ENCODE measurements at regions not wholly inside any gene's neighbourhood (a gene's known extent, or its start where the extent isn't known, plus 50 kb on each side); places are given as distances from the start of the nearest gene placed in this dataset.

DNA sequence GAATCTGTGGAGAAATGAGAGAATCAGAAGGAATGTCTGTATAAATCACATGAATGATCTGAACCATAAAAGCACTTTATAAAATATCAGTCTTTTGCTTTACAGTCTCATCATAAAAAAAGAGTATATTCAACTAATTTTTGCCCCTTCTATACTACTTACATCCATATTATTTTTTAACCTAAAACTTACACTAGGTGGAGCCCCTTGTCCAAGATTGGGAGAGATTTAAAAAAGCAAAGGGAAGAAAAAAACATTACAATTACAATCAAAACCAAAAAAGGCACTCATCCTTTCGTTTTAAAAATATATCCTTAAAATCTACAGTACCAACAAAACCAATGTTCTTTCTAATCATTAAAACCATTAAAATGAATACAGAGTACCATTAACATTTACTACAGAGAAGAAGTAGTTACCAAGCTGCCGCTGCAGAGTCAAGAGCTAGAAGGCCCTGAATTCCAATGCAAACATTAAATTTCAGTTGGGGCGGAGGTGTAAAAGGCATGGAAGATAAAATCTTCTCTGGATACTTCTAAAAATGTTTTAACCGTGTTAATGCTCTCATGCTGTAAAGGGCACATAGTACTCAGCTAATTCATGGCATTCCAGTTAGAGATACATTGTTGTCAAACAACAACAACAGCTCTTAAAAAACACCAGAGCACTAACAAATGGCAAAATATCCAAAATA, 56.7 kb upstream of the EPB41L3 start:
- Histone ChIP-seq H3K9ac (ENCODE audit: control insufficient read depth, extremely low read depth, insufficient read depth, low read length) (no peak overlapping the region), H3K4me2 (ENCODE audit: control insufficient read depth, extremely low read depth, insufficient read depth, low read depth, low read length) (no peak overlapping the region), H3K79me2 (ENCODE audit: control insufficient read depth, insufficient read depth, low read length) (no peaks in the 10 kb centered on the region), H3K36me3 (ENCODE audit: control insufficient read depth in 2 of 2, extremely low read depth in 1 of 2, insufficient read depth in 2 of 2, low read length in 2 of 2) (no peaks in the 10 kb centered on the region), H3K27ac (ENCODE audit: control insufficient read depth, insufficient read depth, low read length) (no peak overlapping the region), H3K9me1 (ENCODE audit: control insufficient read depth, extremely low read depth, insufficient read depth, low read length) (no peaks in the 10 kb centered on the region), H3K4me1 (ENCODE audit: control insufficient read depth, extremely low read depth, insufficient read depth, low read length) (no peaks in the 10 kb centered on the region), H4K20me1 (ENCODE audit: control insufficient read depth, extremely low read depth, insufficient read depth, low read length) (no peaks in the 10 kb centered on the region), H3K4me3 (ENCODE audit: control insufficient read depth in 2 of 3, extremely low read depth in 1 of 3, insufficient read depth in 2 of 3, low read depth in 1 of 3, low read length in 3 of 3) (no peak overlapping the region), H3K9me3 (ENCODE audit: control insufficient read depth, low read depth, low read length) (no peaks in the 10 kb centered on the region), H2AFZ (ENCODE audit: control insufficient read depth, low read length) (no peak overlapping the region), H3K27me3 (ENCODE audit: control insufficient read depth, extremely low read depth, insufficient read depth, low read length) (no peaks in the 10 kb centered on the region)
- TF ChIP-seq, protein P1, sequence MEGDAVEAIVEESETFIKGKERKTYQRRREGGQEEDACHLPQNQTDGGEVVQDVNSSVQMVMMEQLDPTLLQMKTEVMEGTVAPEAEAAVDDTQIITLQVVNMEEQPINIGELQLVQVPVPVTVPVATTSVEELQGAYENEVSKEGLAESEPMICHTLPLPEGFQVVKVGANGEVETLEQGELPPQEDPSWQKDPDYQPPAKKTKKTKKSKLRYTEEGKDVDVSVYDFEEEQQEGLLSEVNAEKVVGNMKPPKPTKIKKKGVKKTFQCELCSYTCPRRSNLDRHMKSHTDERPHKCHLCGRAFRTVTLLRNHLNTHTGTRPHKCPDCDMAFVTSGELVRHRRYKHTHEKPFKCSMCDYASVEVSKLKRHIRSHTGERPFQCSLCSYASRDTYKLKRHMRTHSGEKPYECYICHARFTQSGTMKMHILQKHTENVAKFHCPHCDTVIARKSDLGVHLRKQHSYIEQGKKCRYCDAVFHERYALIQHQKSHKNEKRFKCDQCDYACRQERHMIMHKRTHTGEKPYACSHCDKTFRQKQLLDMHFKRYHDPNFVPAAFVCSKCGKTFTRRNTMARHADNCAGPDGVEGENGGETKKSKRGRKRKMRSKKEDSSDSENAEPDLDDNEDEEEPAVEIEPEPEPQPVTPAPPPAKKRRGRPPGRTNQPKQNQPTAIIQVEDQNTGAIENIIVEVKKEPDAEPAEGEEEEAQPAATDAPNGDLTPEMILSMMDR (optimal IDR thresholded peaks at IDR 0.05 in 1 of 3, IDR thresholded peaks at IDR 0.05 in 1 of 3, conservative IDR thresholded peaks at IDR 0.05 in 1 of 3; ENCODE audit: extremely low read depth in 1 of 3, insufficient read depth in 2 of 3, low read length in 3 of 3), result no peak
- no peak for TF ChIP-seq EZH2 (IDR thresholded peaks at IDR 0.05; ENCODE audit: low read length)
- FAIRE-seq (no peak), DNase-seq (ENCODE audit: low read depth, low spot score) (no peak)
- dilution Hi-C loops (cut with MboI; ENCODE audit: extremely low pct_ligation_motif_present, low sequenced_read_pairs), result no loop called here

DNA sequence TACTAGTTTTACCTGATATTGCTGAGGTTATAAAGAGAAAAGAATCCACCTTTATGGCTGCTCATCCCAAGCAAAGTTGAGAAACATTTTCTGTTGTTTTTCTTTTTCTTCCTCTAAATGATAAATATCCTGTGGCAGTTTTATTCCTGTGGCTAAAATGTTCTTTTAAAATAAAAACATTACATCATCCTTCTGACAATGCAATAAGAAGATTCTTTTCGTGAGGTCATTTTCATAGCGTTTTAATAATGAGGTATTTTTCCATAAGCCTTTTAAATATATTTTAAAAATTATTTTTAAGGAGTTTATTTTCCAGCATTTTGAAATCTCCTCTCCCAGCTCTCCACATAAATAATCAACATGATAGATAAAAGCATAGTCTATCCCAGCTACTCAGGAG, 52.8 kb upstream of the EPB41L3 start:
- no peak overlapping the region for H3K4me3 ChIP-seq (ENCODE audit: control insufficient read depth in 2 of 3, extremely low read depth in 1 of 3, insufficient read depth in 2 of 3, low read depth in 1 of 3, low read length in 3 of 3)
- no peaks in the 10 kb centered on the region for H3K79me2 ChIP-seq (ENCODE audit: control insufficient read depth, insufficient read depth, low read length)
- no peaks in the 10 kb centered on the region for H4K20me1 ChIP-seq (ENCODE audit: control insufficient read depth, extremely low read depth, insufficient read depth, low read length)
- dilution Hi-C loops (cut with MboI; ENCODE audit: extremely low pct_ligation_motif_present, low sequenced_read_pairs), result no loop called here
- H3K4me1 ChIP-seq (ENCODE audit: control insufficient read depth, extremely low read depth, insufficient read depth, low read length), result no peaks in the 10 kb centered on the region
- no peak overlapping the region for H3K4me2 ChIP-seq (ENCODE audit: control insufficient read depth, extremely low read depth, insufficient read depth, low read depth, low read length)
- H3K9ac ChIP-seq (ENCODE audit: control insufficient read depth, extremely low read depth, insufficient read depth, low read length), result no peak overlapping the region
- DNase-seq (ENCODE audit: low read depth, low spot score), result no peak
- no peak for FAIRE-seq
- no peak overlapping the region for H3K27ac ChIP-seq (ENCODE audit: control insufficient read depth, insufficient read depth, low read length)
- H2AFZ ChIP-seq (ENCODE audit: control insufficient read depth, low read length), result no peak overlapping the region
- no peaks in the 10 kb centered on the region for H3K36me3 ChIP-seq (ENCODE audit: control insufficient read depth in 2 of 2, extremely low read depth in 1 of 2, insufficient read depth in 2 of 2, low read length in 2 of 2)
- no peaks in the 10 kb centered on the region for H3K27me3 ChIP-seq (ENCODE audit: control insufficient read depth, extremely low read depth, insufficient read depth, low read length)
- TF ChIP-seq, protein P1 (optimal IDR thresholded peaks at IDR 0.05 in 1 of 3, IDR thresholded peaks at IDR 0.05 in 1 of 3, conservative IDR thresholded peaks at IDR 0.05 in 1 of 3; ENCODE audit: extremely low read depth in 1 of 3, insufficient read depth in 2 of 3, low read length in 3 of 3), result no peak
- TF ChIP-seq EZH2 (IDR thresholded peaks at IDR 0.05; ENCODE audit: low read length), result no peak
- no peaks in the 10 kb centered on the region for H3K9me3 ChIP-seq (ENCODE audit: control insufficient read depth, low read depth, low read length)
- H3K9me1 ChIP-seq (ENCODE audit: control insufficient read depth, extremely low read depth, insufficient read depth, low read length), result no peaks in the 10 kb centered on the region

Data from keratinocyte (primary cell).